ENCODE measurements at regions not wholly inside any gene's neighbourhood (a gene's known extent, or its start where the extent isn't known, plus 50 kb on each side); places are given as distances from the start of the nearest gene placed in this dataset.

GRCh38 chrX:78603908-78604307 is 55.2 kb downstream of the RTL3 start:
- TF ChIP-seq CTCF (IDR thresholded peaks at IDR 0.05; ENCODE audit: insufficient read depth, missing control alignments) = no peak
- DNase-seq (ENCODE audit: insufficient read length, low spot score) (no peak), FAIRE-seq (peak; percentile 25)

- FAIRE-seq = no peak
Measured at GRCh38 chrX:78595901-78596502, 63.1 kb downstream of the RTL3 start.

GRCh38 chrX:78593701-78594100 is 65.4 kb downstream of the RTL3 start:
- DNase-seq (ENCODE audit: insufficient read length, low spot score) (no peak), FAIRE-seq (no peak)
- TF ChIP-seq CTCF (IDR thresholded peaks at IDR 0.05; ENCODE audit: insufficient read depth, missing control alignments) = no peak

More at GRCh38 chrX:78595901-78596502, 63.1 kb downstream of the RTL3 start:
- TF ChIP-seq CTCF (IDR thresholded peaks at IDR 0.05; ENCODE audit: insufficient read depth, missing control alignments) = no peak
- DNase-seq (ENCODE audit: insufficient read length, low spot score) = no peak

- no peak for FAIRE-seq
- DNase-seq (ENCODE audit: insufficient read length, low spot score) = no peak
- TF ChIP-seq CTCF (IDR thresholded peaks at IDR 0.05; ENCODE audit: insufficient read depth, missing control alignments) = no peak
Measured at GRCh38 chrX:78592030-78592429, 67.1 kb downstream of the RTL3 start.

- TF ChIP-seq CTCF (IDR thresholded peaks at IDR 0.05; ENCODE audit: insufficient read depth, missing control alignments) = no peak
- DNase-seq (ENCODE audit: insufficient read length, low spot score) (no peak), FAIRE-seq (peak; percentile 72)
Measured at GRCh38 chrX:78574306-78574705, 84.8 kb downstream of the RTL3 start.

- DNase-seq (ENCODE audit: insufficient read length, low spot score) (no peak), FAIRE-seq (peak; percentile 76)
- no peak for TF ChIP-seq CTCF (IDR thresholded peaks at IDR 0.05; ENCODE audit: insufficient read depth, missing control alignments)
Measured at GRCh38 chrX:78573630-78574029, 85.5 kb downstream of the RTL3 start.

GRCh38 chrX:78571849-78572248 is 87.3 kb downstream of the RTL3 start:
- FAIRE-seq (no peak), DNase-seq (ENCODE audit: insufficient read length, low spot score) (no peak)
- no peak for TF ChIP-seq CTCF (IDR thresholded peaks at IDR 0.05; ENCODE audit: insufficient read depth, missing control alignments)
